ENCODE measurements at regions not wholly inside any gene's neighbourhood (a gene's known extent, or its start where the extent isn't known, plus 50 kb on each side); places are given as distances from the start of the nearest gene placed in this dataset.

- TF ChIP-seq CTCF (IDR thresholded peaks at IDR 0.05) (no peak), POLR2A (IDR thresholded peaks at IDR 0.05) (no peak)
Measured at GRCh38 chrX:9240956-9241355, 207.0 kb upstream of the FAM9B start.

All from body of pancreas (tissue), 4 donors.